NB4 (cell line): ENCODE measurements at regions not wholly inside any gene's neighbourhood (a gene's known extent, or its start where the extent isn't known, plus 50 kb on each side); places are given as distances from the start of the nearest gene placed in this dataset.

Source experiments
- DNase-seq: peaks from one replicate; pipeline ENCODE4 v3.0.0; 2010; ENCODE audit warnings: low read depth
- H3K4me3 ChIP-seq: one replicate; pipeline ENCODE4 v1.5.1; 2011; ENCODE audit warnings: mild to moderate bottlenecking, low read depth, low read length, moderate library complexity
- CTCF ChIP-seq: IDR thresholded peaks from one replicate; pipeline ENCODE4 v1.5.1; 2012; ENCODE audit warnings: low read depth, low read length
- MYC ChIP-seq: IDR thresholded peaks from 2 replicates; pipeline ENCODE4 v1.6.1; 2011; ENCODE audit warnings: low read depth, low read length
- POLR2A ChIP-seq: IDR thresholded peaks from 2 replicates; pipeline ENCODE4 v1.6.1; 2011; ENCODE audit warnings: mild to moderate bottlenecking; ENCODE audit not compliant: insufficient read length; ENCODE audit errors: extremely low read depth
- TF ChIP-seq, protein P1 (sequence below): IDR thresholded peaks from 2 replicates; pipeline ENCODE4 v1.6.1; 2011; ENCODE audit warnings: low read depth, low read length

- no peak overlapping the region for H3K4me3 ChIP-seq
- no peak for DNase-seq
- TF ChIP-seq CTCF: no peak
- TF ChIP-seq, protein P1, sequence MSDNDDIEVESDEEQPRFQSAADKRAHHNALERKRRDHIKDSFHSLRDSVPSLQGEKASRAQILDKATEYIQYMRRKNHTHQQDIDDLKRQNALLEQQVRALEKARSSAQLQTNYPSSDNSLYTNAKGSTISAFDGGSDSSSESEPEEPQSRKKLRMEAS: no peak
- TF ChIP-seq POLR2A: no peak
- TF ChIP-seq MYC: no peak
Measured at GRCh38 chr4:135073389-135073788, 871.8 kb upstream of the PABPC4L start.

DNA sequence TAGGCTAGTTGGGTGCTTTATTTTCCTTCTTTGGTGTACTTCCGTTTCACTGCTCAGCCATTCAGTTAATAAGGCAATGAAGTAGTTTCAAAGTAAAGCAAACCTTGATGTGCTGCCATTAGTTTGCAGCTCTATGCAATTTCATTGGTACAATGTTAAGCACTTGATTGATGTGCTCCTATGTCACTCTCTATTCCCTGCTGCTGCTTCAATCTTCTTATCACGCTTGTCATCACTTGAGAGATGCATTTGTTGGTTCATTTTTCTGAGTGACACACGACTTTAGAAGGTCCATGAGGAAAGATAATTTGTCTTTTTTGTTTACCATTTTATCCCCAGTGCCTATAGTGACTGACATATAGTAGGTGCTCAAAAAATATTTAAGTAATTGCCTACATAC lies 871.0 kb upstream of the PABPC4L start:
- no peak for DNase-seq
- no peak overlapping the region for H3K4me3 ChIP-seq
- no peak for TF ChIP-seq POLR2A
- no peak for TF ChIP-seq MYC
- no peak for TF ChIP-seq CTCF
- TF ChIP-seq, protein P1: no peak

DNA sequence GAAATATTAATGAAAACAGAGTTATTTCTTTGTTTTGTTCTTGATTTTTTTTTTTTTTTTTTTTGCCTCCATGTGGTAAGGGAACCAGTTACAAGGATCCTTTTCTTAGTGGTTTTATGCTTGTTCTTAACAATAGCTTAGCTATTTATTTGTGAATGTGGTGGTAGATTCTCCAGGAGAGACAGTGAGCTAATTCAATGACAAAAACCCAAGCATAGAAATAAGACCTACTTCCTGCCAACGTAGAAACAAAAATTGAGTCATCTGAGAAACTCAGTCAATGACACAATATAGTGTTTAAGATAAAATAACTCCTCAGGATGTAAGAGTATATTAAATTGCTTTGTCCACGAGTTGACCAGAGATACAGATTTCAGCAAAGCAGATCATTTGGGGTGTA lies 863.8 kb upstream of the PABPC4L start:
- H3K4me3 ChIP-seq: no peak overlapping the region
- TF ChIP-seq, protein P1: no peak
- TF ChIP-seq CTCF (no peak), POLR2A (no peak), MYC (no peak)
- no peak for DNase-seq

DNA sequence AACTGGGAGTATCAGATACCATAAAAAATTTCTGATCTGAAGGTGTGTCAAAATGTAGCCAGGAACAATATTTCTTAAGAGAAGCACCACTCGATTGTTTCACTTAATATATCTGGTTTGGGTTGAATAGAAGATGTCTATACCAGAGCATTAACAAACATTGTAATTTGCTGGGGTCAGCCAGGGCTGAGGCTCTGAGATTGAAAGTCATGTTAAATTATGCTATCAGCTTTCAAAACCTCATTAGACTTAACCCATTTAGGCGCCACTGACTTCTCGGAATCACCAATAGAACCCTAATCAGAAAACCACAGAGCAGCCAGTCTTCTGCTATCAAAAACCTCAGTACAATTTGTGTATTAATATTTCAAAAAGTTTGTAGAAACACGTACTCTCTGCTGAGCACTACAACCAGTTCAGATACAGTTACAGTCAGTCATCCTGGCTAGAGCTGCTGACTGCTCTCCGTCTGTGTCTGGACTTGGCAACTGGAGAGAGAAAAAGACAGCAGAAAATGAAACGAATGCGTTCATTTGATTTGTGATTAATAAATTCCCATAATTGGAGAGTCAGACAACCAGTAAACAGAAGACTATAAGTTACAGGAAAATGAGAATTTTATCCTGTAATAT lies 848.6 kb upstream of the PABPC4L start:
- TF ChIP-seq POLR2A (no peak), MYC (no peak), CTCF (no peak)
- TF ChIP-seq, protein P1: no peak
- DNase-seq: no peak

GRCh38 chr4:135032670-135033069 lies 831.1 kb upstream of the PABPC4L start:
- no peak for DNase-seq
- TF ChIP-seq MYC (no peak), POLR2A (no peak), CTCF (no peak)
- TF ChIP-seq, protein P1: no peak
- no peak overlapping the region for H3K4me3 ChIP-seq

More for the DNA sequence above, 848.6 kb upstream of the PABPC4L start:
- H3K4me3 ChIP-seq: no peak overlapping the region

- no peak for DNase-seq
- TF ChIP-seq, protein P1: no peak
- no peak for TF ChIP-seq POLR2A
- no peak for TF ChIP-seq CTCF
- TF ChIP-seq MYC: no peak
Measured at GRCh38 chr4:135015771-135016170, 814.2 kb upstream of the PABPC4L start.

More at GRCh38 chr4:135015771-135016170, 814.2 kb upstream of the PABPC4L start:
- H3K4me3 ChIP-seq: no peak overlapping the region
